NB4 (cell line): ENCODE measurements at regions not wholly inside any gene's neighbourhood (a gene's known extent, or its start where the extent isn't known, plus 50 kb on each side); places are given as distances from the start of the nearest gene placed in this dataset.

Experiments
- MYC ChIP-seq: IDR thresholded peaks from 2 replicates; pipeline ENCODE4 v1.6.1; 2011; ENCODE audit warnings: low read depth, low read length
- POLR2A ChIP-seq: IDR thresholded peaks from 2 replicates; pipeline ENCODE4 v1.6.1; 2011; ENCODE audit warnings: mild to moderate bottlenecking; ENCODE audit not compliant: insufficient read length; ENCODE audit errors: extremely low read depth

DNA sequence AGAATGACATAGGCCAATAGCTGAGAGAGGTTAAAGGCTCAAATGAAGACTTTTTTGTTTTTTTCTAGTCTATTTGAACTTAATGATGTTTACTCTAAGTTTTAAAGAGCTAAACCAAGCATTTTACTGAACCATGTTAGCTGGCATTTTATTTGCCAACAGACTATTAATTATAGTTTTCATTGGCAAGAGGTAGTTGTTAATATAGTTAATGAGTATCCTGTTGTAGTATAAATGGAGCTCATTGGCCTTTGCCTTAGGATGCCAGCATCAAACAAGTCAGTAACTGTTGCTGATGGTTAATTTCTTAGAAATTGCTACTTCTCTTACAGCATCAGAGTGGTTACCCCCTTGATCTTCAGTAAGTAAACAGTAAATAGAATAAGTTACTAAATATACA lies 339.0 kb upstream of the B3GALT2 start:
- TF ChIP-seq POLR2A (no peak), MYC (no peak)
